ENCODE measurements at regions not wholly inside any gene's neighbourhood (a gene's known extent, or its start where the extent isn't known, plus 50 kb on each side); places are given as distances from the start of the nearest gene placed in this dataset.

- Mint-ChIP-seq H3K4me3 (ENCODE audit: unreplicated experiment) (no peak overlapping the region), H3K9me3 (ENCODE audit: unreplicated experiment) (no peaks in the 10 kb centered on the region), H3K27ac (ENCODE audit: unreplicated experiment) (no peak overlapping the region), H3K36me3 (ENCODE audit: unreplicated experiment) (no peaks in the 10 kb centered on the region), H3K4me1 (ENCODE audit: unreplicated experiment) (no peaks in the 10 kb centered on the region), H3K27me3 (ENCODE audit: unreplicated experiment) (no peaks in the 10 kb centered on the region)
- no peak for TF ChIP-seq CTCF (IDR thresholded peaks at IDR 0.05)
- no peak for DNase-seq (ENCODE audit: extremely low spot score, unreplicated experiment)
Measured at GRCh38 chr11:37087650-37088572, 489.9 kb upstream of the RAG2 start.

- Mint-ChIP-seq H3K9me3 (ENCODE audit: unreplicated experiment) (no peaks in the 10 kb centered on the region), H3K36me3 (ENCODE audit: unreplicated experiment) (no peaks in the 10 kb centered on the region), H3K27ac (ENCODE audit: unreplicated experiment) (no peak overlapping the region), H3K27me3 (ENCODE audit: unreplicated experiment) (no peaks in the 10 kb centered on the region), H3K4me1 (ENCODE audit: unreplicated experiment) (no peaks in the 10 kb centered on the region), H3K4me3 (ENCODE audit: unreplicated experiment) (no peak overlapping the region)
- TF ChIP-seq CTCF (IDR thresholded peaks at IDR 0.05), result no peak
- no peak for DNase-seq (ENCODE audit: extremely low spot score, unreplicated experiment)
Measured at GRCh38 chr11:37078521-37078920, 480.5 kb upstream of the RAG2 start.

- Mint-ChIP-seq H3K27ac (ENCODE audit: unreplicated experiment) (no peak overlapping the region), H3K4me1 (ENCODE audit: unreplicated experiment) (no peaks in the 10 kb centered on the region), H3K9me3 (ENCODE audit: unreplicated experiment) (no peaks in the 10 kb centered on the region), H3K36me3 (ENCODE audit: unreplicated experiment) (no peaks in the 10 kb centered on the region), H3K27me3 (ENCODE audit: unreplicated experiment) (no peaks in the 10 kb centered on the region), H3K4me3 (ENCODE audit: unreplicated experiment) (no peak overlapping the region)
- TF ChIP-seq CTCF (IDR thresholded peaks at IDR 0.05), result no peak
- DNase-seq (ENCODE audit: extremely low spot score, unreplicated experiment), result no peak
Measured at GRCh38 chr11:37076866-37077265, 478.8 kb upstream of the RAG2 start.

GRCh38 chr11:37072538-37073055 is 474.6 kb upstream of the RAG2 start:
- no peaks in the 10 kb centered on the region for H3K4me1 Mint-ChIP-seq (ENCODE audit: unreplicated experiment)
- H3K4me3 Mint-ChIP-seq (ENCODE audit: unreplicated experiment), result no peak overlapping the region
- H3K27ac Mint-ChIP-seq (ENCODE audit: unreplicated experiment), result no peak overlapping the region
- no peak for TF ChIP-seq CTCF (IDR thresholded peaks at IDR 0.05)
- DNase-seq (ENCODE audit: extremely low spot score, unreplicated experiment), result no peak
- no peaks in the 10 kb centered on the region for H3K9me3 Mint-ChIP-seq (ENCODE audit: unreplicated experiment)
- no peaks in the 10 kb centered on the region for H3K36me3 Mint-ChIP-seq (ENCODE audit: unreplicated experiment)
- H3K27me3 Mint-ChIP-seq (ENCODE audit: unreplicated experiment), result no peaks in the 10 kb centered on the region

- TF ChIP-seq CTCF (IDR thresholded peaks at IDR 0.05), result no peak
- H3K9me3 Mint-ChIP-seq (ENCODE audit: unreplicated experiment), result no peaks in the 10 kb centered on the region
- peaks cover 3% of the 10 kb centered on the region for H3K27me3 Mint-ChIP-seq (ENCODE audit: unreplicated experiment)
- H3K36me3 Mint-ChIP-seq (ENCODE audit: unreplicated experiment), result no peaks in the 10 kb centered on the region
- no peak for DNase-seq (ENCODE audit: extremely low spot score, unreplicated experiment)
- no peak overlapping the region for H3K27ac Mint-ChIP-seq (ENCODE audit: unreplicated experiment)
- H3K4me3 Mint-ChIP-seq (ENCODE audit: unreplicated experiment), result no peak overlapping the region
- H3K4me1 Mint-ChIP-seq (ENCODE audit: unreplicated experiment), result no peaks in the 10 kb centered on the region
Measured at GRCh38 chr11:37050311-37050710, 452.3 kb upstream of the RAG2 start.

Data from osteocyte (in vitro differentiated cells).